Activated CD8-positive, alpha-beta T cell treated with anti-CD3 and anti-CD28 coated beads, Interleukin-2, amount 10 ng/mL, durations not matched to agents 7 days and 5 days (primary cell): ENCODE measurements at regions not wholly inside any gene's neighbourhood (a gene's known extent, or its start where the extent isn't known, plus 50 kb on each side); places are given as distances from the start of the nearest gene placed in this dataset.

Experiments used
- ATAC-seq: fragments of 150-1000 bp; cut with Tn5 transposase; one replicate; pipeline ENCODE4 v1.10.0; 2021; ENCODE audit warnings: moderate library complexity
- CTCF ChIA-PET: fragments of 350-600 bp; sonication (Branson Sonifier 250); formaldehyde crosslinking; loops from one replicate; lab custom pipeline; 2021; ENCODE audit warnings: antibody characterized with exemption; lab: Charles Lee
- POLR2A ChIA-PET: fragments of 350-600 bp; sonication (Branson Sonifier 250); formaldehyde crosslinking; loops from one replicate; lab custom pipeline; 2021; ENCODE audit warnings: antibody characterized with exemption; lab: Charles Lee
- DNase-seq: peaks from one replicate; pipeline ENCODE4 v3.0.0-alpha.2; 2020
- H3K27ac Mint-ChIP-seq: one replicate; pipeline ENCODE4 v1.8.0; 2021; ENCODE audit warnings: mild to moderate bottlenecking, mixed read lengths
- H3K27me3 Mint-ChIP-seq: one replicate; pipeline ENCODE4 v1.8.0; 2021; ENCODE audit warnings: low read depth, mixed read lengths
- H3K36me3 Mint-ChIP-seq: one replicate; pipeline ENCODE4 v1.8.0; 2021; ENCODE audit warnings: low read depth, mixed read lengths
- H3K4me1 Mint-ChIP-seq: one replicate; pipeline ENCODE4 v1.8.0; 2021; ENCODE audit warnings: low read depth, mixed read lengths
- H3K4me3 Mint-ChIP-seq: one replicate; pipeline ENCODE4 v1.8.0; 2021; ENCODE audit warnings: mild to moderate bottlenecking, mixed read lengths
- H3K9me3 Mint-ChIP-seq: one replicate; pipeline ENCODE4 v1.8.0; 2022; ENCODE audit warnings: mixed read lengths; ENCODE audit not compliant: insufficient read depth

DNA sequence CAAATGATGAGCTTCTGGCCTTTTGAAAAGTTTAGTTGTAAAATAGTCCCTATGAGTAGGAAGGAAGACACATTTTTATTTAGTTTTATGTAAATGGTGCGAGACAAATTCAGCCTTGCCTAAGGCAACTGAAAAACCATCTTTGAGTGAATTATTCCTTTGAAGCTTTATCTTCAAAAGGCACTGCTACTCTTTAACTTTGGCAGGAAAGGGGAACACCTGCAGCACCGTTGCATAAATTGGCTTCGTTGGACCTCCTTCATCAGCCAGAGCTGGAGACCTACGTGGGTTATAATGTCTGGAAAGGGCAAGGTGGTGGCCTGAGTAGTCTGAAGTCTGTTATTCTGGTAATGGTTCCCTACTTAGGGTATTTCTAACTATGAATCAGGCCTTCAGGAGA is 373.5 kb downstream of the KCNJ2 start:
- H3K36me3 Mint-ChIP-seq = no peaks in the 10 kb centered on the region
- H3K4me3 Mint-ChIP-seq = no peak overlapping the region
- POLR2A ChIA-PET = no interaction called here
- DNase-seq = no peak
- no peak for ATAC-seq
- H3K9me3 Mint-ChIP-seq = no peaks in the 10 kb centered on the region
- no peaks in the 10 kb centered on the region for H3K4me1 Mint-ChIP-seq
- H3K27ac Mint-ChIP-seq = no peak overlapping the region
- CTCF ChIA-PET = no interaction called here
- H3K27me3 Mint-ChIP-seq = no peaks in the 10 kb centered on the region

GRCh38 chr17:70544317-70544716 is 375.0 kb downstream of the KCNJ2 start:
- Mint-ChIP-seq H3K27ac (no peak overlapping the region), H3K36me3 (no peaks in the 10 kb centered on the region), H3K4me3 (no peak overlapping the region), H3K27me3 (no peaks in the 10 kb centered on the region), H3K9me3 (no peaks in the 10 kb centered on the region), H3K4me1 (no peaks in the 10 kb centered on the region)
- DNase-seq (no peak), ATAC-seq (no peak)
- POLR2A ChIA-PET = no interaction called here
- CTCF ChIA-PET = no interaction called here

GRCh38 chr17:70552230-70552981 is 383.1 kb downstream of the KCNJ2 start:
- ATAC-seq (no peak), DNase-seq (no peak)
- no peak overlapping the region for H3K4me3 Mint-ChIP-seq
- no peaks in the 10 kb centered on the region for H3K27me3 Mint-ChIP-seq
- ChIA-PET CTCF (interaction anchor here (0.9 to 2.6 kb wide), 6 partner anchors 15 to 1002 kb away, joined by 3 to 14 read pairs (median 4); no protein-coding TSS in a partner anchor), POLR2A (no interaction called here)
- no peaks in the 10 kb centered on the region for H3K36me3 Mint-ChIP-seq
- H3K9me3 Mint-ChIP-seq = no peaks in the 10 kb centered on the region
- H3K4me1 Mint-ChIP-seq = no peaks in the 10 kb centered on the region
- no peak overlapping the region for H3K27ac Mint-ChIP-seq

GRCh38 chr17:70552982-70553334 is 383.6 kb downstream of the KCNJ2 start:
- DNase-seq = no peak
- POLR2A ChIA-PET = no interaction called here
- H3K9me3 Mint-ChIP-seq = no peaks in the 10 kb centered on the region
- no peak for ATAC-seq
- CTCF ChIA-PET = interaction anchor here (1.1 to 2.6 kb wide), 3 partner anchors 946 to 1002 kb away, joined by 3 to 14 read pairs (median 8); no protein-coding TSS in a partner anchor
- H3K4me1 Mint-ChIP-seq = no peaks in the 10 kb centered on the region
- H3K27me3 Mint-ChIP-seq = no peaks in the 10 kb centered on the region
- no peak overlapping the region for H3K4me3 Mint-ChIP-seq
- no peak overlapping the region for H3K27ac Mint-ChIP-seq
- H3K36me3 Mint-ChIP-seq = no peaks in the 10 kb centered on the region

GRCh38 chr17:70555723-70556122 is 386.4 kb downstream of the KCNJ2 start:
- CTCF ChIA-PET = no interaction called here
- H3K27me3 Mint-ChIP-seq = no peaks in the 10 kb centered on the region
- H3K4me1 Mint-ChIP-seq = no peaks in the 10 kb centered on the region
- H3K4me3 Mint-ChIP-seq = no peak overlapping the region
- no peak overlapping the region for H3K27ac Mint-ChIP-seq
- no peaks in the 10 kb centered on the region for H3K36me3 Mint-ChIP-seq
- POLR2A ChIA-PET = no interaction called here
- no peaks in the 10 kb centered on the region for H3K9me3 Mint-ChIP-seq
- DNase-seq = no peak
- ATAC-seq = no peak

- ChIA-PET POLR2A (no interaction called here), CTCF (no interaction called here)
- Mint-ChIP-seq H3K36me3 (no peaks in the 10 kb centered on the region), H3K9me3 (no peaks in the 10 kb centered on the region), H3K4me3 (no peak overlapping the region), H3K27me3 (no peaks in the 10 kb centered on the region), H3K4me1 (no peaks in the 10 kb centered on the region), H3K27ac (no peak overlapping the region)
- no peak for DNase-seq
- ATAC-seq = no peak
Measured at GRCh38 chr17:70558821-70559220, 389.5 kb downstream of the KCNJ2 start.

DNA sequence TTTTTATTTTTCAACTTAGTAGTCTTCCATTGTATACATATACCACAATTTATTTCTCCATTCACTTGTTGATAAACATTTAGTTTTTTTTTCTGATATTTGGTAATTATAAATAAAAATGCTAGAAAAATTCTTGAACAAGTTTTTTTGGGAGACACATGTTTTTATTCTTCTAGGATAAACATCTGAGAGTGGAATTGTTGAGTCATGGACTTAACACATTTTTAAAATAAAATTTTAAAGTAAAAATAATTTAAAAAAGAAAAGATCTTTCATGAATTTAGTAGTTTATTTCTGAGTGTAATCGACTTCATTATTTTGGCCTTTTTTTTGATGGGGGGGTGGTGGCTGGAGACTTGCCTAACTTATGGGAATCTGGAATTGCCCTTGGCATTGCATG is 391.1 kb downstream of the KCNJ2 start:
- Mint-ChIP-seq H3K4me3 (no peak overlapping the region), H3K9me3 (no peaks in the 10 kb centered on the region), H3K27ac (no peak overlapping the region), H3K36me3 (no peaks in the 10 kb centered on the region), H3K4me1 (no peaks in the 10 kb centered on the region), H3K27me3 (no peaks in the 10 kb centered on the region)
- ChIA-PET CTCF (interaction anchor here (1.4 kb wide), 1 partner anchor 953 kb away, joined by 3 read pairs; no protein-coding TSS in a partner anchor), POLR2A (no interaction called here)
- ATAC-seq (no peak), DNase-seq (no peak)

DNA sequence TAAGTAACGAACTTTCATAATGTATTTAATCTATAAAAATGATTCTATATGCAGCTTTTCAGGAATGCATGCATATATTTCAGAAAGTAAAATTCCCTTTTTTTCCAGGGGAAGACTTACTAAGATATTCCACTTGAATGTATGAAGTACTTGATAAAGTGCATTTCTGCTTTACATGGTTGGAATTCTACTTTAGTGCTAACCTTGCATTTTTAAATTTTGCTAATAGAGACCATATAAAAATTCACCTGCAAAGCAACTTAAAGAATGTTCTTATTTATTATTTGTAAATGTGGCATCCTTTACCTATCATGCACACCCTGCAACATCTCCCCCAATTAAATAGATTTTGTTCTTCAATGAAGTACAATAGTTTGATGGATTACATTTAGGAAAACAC is 392.8 kb downstream of the KCNJ2 start:
- no peak for DNase-seq
- CTCF ChIA-PET = interaction anchor here (1.4 kb wide), 1 partner anchor 955 kb away, joined by 3 read pairs; no protein-coding TSS in a partner anchor

GRCh38 chr17:70563281-70563820 is 394.0 kb downstream of the KCNJ2 start:
- DNase-seq (no peak), ATAC-seq (no peak)
- CTCF ChIA-PET = no interaction called here
- Mint-ChIP-seq H3K27me3 (no peaks in the 10 kb centered on the region), H3K36me3 (no peaks in the 10 kb centered on the region), H3K9me3 (no peaks in the 10 kb centered on the region), H3K4me1 (no peaks in the 10 kb centered on the region), H3K27ac (no peak overlapping the region), H3K4me3 (no peak overlapping the region)
- POLR2A ChIA-PET = no interaction called here

More for the DNA sequence above, 392.8 kb downstream of the KCNJ2 start:
- Mint-ChIP-seq H3K4me3 (no peak overlapping the region), H3K9me3 (no peaks in the 10 kb centered on the region), H3K36me3 (no peaks in the 10 kb centered on the region), H3K4me1 (no peaks in the 10 kb centered on the region), H3K27ac (no peak overlapping the region), H3K27me3 (no peaks in the 10 kb centered on the region)
- ATAC-seq = no peak
- POLR2A ChIA-PET = no interaction called here

DNA sequence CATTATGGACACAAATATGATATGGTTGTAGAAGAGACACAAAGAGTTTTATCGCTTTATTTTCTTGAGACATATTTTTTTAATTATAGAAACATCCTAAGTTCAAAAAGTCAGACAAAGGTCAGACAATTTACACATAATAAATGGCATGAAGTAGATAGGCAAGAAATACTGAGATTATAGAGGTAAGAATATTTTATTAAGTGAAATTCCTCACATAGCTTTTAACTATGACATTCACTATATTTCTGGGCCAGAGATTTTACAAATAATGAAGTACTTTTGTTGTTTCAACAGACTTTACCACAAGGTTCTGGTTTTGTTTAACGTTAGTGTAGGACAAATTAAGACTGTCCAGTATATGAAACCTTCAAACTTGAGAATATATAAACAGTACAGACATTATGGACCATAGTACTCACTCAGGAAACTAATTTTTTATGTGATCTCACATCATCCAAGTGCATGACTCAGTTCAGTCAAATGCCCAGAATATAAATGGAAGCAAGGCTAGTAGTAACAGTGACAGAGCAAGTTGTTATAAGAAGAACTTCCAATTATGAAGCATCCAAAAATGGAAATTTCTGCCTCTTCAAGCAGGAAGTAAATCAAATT is 394.8 kb downstream of the KCNJ2 start:
- Mint-ChIP-seq H3K9me3 (no peaks in the 10 kb centered on the region), H3K36me3 (no peaks in the 10 kb centered on the region), H3K4me3 (no peak overlapping the region), H3K4me1 (no peaks in the 10 kb centered on the region), H3K27ac (no peak overlapping the region), H3K27me3 (no peaks in the 10 kb centered on the region)
- ChIA-PET CTCF (no interaction called here), POLR2A (no interaction called here)
- no peak for ATAC-seq
- DNase-seq = no peak

GRCh38 chr17:70569128-70569527 is 399.8 kb downstream of the KCNJ2 start:
- ATAC-seq (no peak), DNase-seq (no peak)
- Mint-ChIP-seq H3K9me3 (no peaks in the 10 kb centered on the region), H3K4me3 (no peak overlapping the region), H3K27me3 (no peaks in the 10 kb centered on the region), H3K27ac (no peak overlapping the region), H3K4me1 (no peaks in the 10 kb centered on the region), H3K36me3 (no peaks in the 10 kb centered on the region)
- CTCF ChIA-PET = no interaction called here
- POLR2A ChIA-PET = no interaction called here

GRCh38 chr17:70577456-70577855 is 408.1 kb downstream of the KCNJ2 start:
- ATAC-seq (no peak), DNase-seq (no peak)
- Mint-ChIP-seq H3K9me3 (no peaks in the 10 kb centered on the region), H3K4me3 (no peak overlapping the region), H3K36me3 (no peaks in the 10 kb centered on the region), H3K27me3 (no peaks in the 10 kb centered on the region), H3K27ac (no peak overlapping the region), H3K4me1 (no peaks in the 10 kb centered on the region)
- ChIA-PET POLR2A (no interaction called here), CTCF (no interaction called here)
